ENCODE measurements at regions not wholly inside any gene's neighbourhood (a gene's known extent, or its start where the extent isn't known, plus 50 kb on each side); places are given as distances from the start of the nearest gene placed in this dataset.

DNA sequence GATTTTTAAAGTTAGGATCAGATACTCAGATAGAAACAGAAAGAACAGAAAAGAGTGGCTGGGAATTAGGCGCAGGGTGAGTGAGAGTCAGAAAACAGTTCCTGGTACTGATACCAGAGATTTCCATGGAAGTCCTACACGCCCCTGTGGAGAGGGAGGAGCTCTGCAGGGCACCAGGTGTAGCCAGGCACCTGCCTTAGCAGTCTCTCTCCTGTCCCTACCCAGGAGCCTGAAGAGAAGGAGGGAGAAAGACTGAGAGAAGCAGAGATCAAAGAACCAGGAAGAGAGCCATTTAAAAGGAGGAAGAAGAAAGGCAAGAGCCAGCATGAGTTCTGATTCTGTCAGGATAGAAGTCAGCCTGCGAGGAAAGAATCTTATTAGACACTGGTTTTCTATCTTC, 65.0 kb downstream of the CBLN1 start:
- no peak overlapping the region for H3K4me3 ChIP-seq
- H3K36me3 ChIP-seq, result no peaks in the 10 kb centered on the region

GRCh38 chr16:49213594-49213993, 68.0 kb downstream of the CBLN1 start:
- DNase-seq (ENCODE audit: low read depth in 1 of 2, low spot score in 2 of 2), result no peak
- no peaks in the 10 kb centered on the region for H3K9me3 ChIP-seq (replicated peaks)
- no peaks in the 10 kb centered on the region for H3K27me3 ChIP-seq (replicated peaks)
- H3K36me3 ChIP-seq, result no peaks in the 10 kb centered on the region
- H3K4me3 ChIP-seq, result no peak overlapping the region
- H3K27ac ChIP-seq, result no peak overlapping the region
- no peaks in the 10 kb centered on the region for H3K4me1 ChIP-seq (replicated peaks)

More for the DNA sequence above, 65.0 kb downstream of the CBLN1 start:
- Histone ChIP-seq H3K4me1 (replicated peaks) (no peaks in the 10 kb centered on the region), H3K27ac (no peak overlapping the region), H3K9me3 (replicated peaks) (no peaks in the 10 kb centered on the region), H3K27me3 (replicated peaks) (no peaks in the 10 kb centered on the region)
- DNase-seq (ENCODE audit: low read depth in 1 of 2, low spot score in 2 of 2), result no peak

- H3K27ac ChIP-seq, result no peak overlapping the region
- no peak for DNase-seq (ENCODE audit: low read depth in 1 of 2, low spot score in 2 of 2)
- no peaks in the 10 kb centered on the region for H3K9me3 ChIP-seq (replicated peaks)
- no peak overlapping the region for H3K4me3 ChIP-seq
- H3K4me1 ChIP-seq (replicated peaks), result no peaks in the 10 kb centered on the region
- no peaks in the 10 kb centered on the region for H3K36me3 ChIP-seq
- H3K27me3 ChIP-seq (replicated peaks), result no peaks in the 10 kb centered on the region
Observed at GRCh38 chr16:49204191-49204590, 77.4 kb downstream of the CBLN1 start.

DNA sequence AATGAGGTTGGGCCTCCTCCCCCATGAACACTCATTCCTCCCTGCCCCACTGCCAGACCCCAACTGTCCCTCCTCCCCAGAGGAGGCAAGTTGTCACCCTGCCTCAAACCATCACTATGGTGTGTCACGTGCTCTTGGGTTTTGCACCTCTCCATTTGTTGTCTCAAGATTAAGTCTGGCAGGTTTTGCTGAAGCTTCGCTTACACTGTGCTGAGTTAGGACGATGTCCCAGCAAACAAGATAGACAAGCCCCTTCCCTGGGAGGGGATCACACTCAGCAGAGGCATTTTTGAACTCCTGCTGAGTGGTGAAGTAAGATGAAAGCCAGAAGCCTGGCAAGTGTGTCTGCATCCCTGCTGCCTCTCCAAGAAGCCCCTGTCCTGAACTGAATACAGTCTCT, 78.3 kb downstream of the CBLN1 start:
- Histone ChIP-seq H3K27me3 (replicated peaks) (no peaks in the 10 kb centered on the region), H3K27ac (no peak overlapping the region), H3K4me1 (replicated peaks) (no peaks in the 10 kb centered on the region), H3K36me3 (no peaks in the 10 kb centered on the region), H3K4me3 (no peak overlapping the region), H3K9me3 (replicated peaks) (no peaks in the 10 kb centered on the region)
- DNase-seq (ENCODE audit: low read depth in 1 of 2, low spot score in 2 of 2), result no peak

- DNase-seq (ENCODE audit: low read depth in 1 of 2, low spot score in 2 of 2), result no peak
- Histone ChIP-seq H3K4me3 (no peak overlapping the region), H3K9me3 (replicated peaks) (no peaks in the 10 kb centered on the region), H3K4me1 (replicated peaks) (no peaks in the 10 kb centered on the region), H3K27ac (no peak overlapping the region), H3K36me3 (no peaks in the 10 kb centered on the region), H3K27me3 (replicated peaks) (no peaks in the 10 kb centered on the region)
Observed at GRCh38 chr16:49201118-49201517, 80.5 kb downstream of the CBLN1 start.

GRCh38 chr16:49200223-49200820, 81.3 kb downstream of the CBLN1 start:
- H3K27ac ChIP-seq, result no peak overlapping the region
- DNase-seq (ENCODE audit: low read depth in 1 of 2, low spot score in 2 of 2), result no peak
- no peaks in the 10 kb centered on the region for H3K36me3 ChIP-seq
- no peaks in the 10 kb centered on the region for H3K27me3 ChIP-seq (replicated peaks)
- H3K4me3 ChIP-seq, result no peak overlapping the region
- no peaks in the 10 kb centered on the region for H3K4me1 ChIP-seq (replicated peaks)
- H3K9me3 ChIP-seq (replicated peaks), result no peaks in the 10 kb centered on the region

DNA sequence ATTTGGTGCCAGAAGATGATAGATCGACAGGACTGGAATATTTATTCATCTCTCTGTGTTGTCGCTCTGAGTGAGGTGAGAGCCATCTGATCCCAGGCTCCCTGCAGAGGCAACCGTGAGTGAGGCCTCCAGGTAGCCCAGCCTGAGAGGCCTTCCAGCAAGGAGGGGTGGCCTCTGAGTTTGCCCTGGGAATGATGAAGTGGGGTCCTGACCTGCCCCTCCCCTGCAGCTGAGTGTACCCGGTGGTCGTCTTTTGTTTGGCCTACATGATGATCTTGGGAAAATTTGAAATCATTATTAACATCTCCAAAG, 86.4 kb downstream of the CBLN1 start:
- no peaks in the 10 kb centered on the region for H3K9me3 ChIP-seq (replicated peaks)
- H3K27me3 ChIP-seq (replicated peaks), result no peaks in the 10 kb centered on the region
- H3K4me1 ChIP-seq (replicated peaks), result no peaks in the 10 kb centered on the region
- H3K36me3 ChIP-seq, result no peaks in the 10 kb centered on the region
- no peak overlapping the region for H3K27ac ChIP-seq
- no peak for DNase-seq (ENCODE audit: low read depth in 1 of 2, low spot score in 2 of 2)
- H3K4me3 ChIP-seq, result no peak overlapping the region

DNA sequence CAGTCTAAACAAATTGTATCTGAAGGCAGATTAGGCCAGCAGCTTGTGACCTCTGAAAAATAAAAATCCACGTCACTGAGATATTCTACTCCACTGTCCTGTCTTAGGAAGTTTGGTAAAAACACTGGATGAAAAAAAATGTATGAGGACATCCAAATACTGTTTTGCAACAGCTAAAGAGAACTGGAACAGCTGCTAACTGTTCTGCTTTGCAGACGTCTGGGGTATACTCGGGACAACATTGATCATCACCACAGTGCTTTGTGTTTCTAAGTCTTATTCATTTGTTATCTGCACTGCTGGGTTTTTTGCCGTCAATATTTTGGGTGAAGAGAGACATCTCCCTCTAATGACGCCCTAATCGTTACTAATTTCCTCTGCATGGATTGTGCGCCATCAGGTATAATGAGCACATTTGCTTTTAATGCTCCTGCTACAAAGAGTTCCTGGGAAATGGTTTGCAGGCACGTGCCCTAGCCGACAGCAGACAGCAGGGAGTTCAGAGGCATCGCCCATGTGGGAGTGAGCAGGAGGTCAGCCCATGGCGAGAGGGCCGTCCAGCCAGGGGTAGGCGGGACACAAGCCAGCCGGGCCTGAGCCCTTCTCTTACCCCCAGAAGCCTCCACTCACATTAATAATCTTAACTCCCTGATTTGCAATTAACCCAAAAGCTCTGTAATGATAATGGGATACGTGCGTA, 87.0 kb downstream of the CBLN1 start:
- no peaks in the 10 kb centered on the region for H3K27me3 ChIP-seq (replicated peaks)
- H3K4me1 ChIP-seq (replicated peaks), result no peaks in the 10 kb centered on the region
- DNase-seq (ENCODE audit: low read depth in 1 of 2, low spot score in 2 of 2), result no peak
- no peak overlapping the region for H3K27ac ChIP-seq
- H3K36me3 ChIP-seq, result no peaks in the 10 kb centered on the region
- H3K4me3 ChIP-seq, result no peak overlapping the region
- H3K9me3 ChIP-seq (replicated peaks), result no peaks in the 10 kb centered on the region

DNA sequence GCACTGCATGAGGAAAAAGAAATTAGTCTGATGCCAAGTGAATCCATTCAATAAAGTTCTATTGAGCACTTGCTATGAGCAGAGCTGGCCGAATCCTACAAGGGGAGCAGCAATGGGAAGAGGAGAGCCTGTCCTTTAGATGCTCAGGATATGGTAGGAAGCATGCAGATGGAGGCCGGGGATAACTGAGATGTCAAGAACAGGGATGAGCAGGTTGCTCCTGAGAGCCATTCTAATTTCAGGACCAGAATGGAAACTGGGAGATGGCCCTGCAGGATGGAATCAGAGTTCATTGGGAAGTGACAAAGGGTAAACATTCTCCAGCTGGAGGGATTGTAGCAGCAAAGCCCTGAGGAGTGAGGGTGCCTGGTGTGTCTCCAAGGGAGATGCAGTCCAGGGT, 88.0 kb downstream of the CBLN1 start:
- no peak for DNase-seq (ENCODE audit: low read depth in 1 of 2, low spot score in 2 of 2)
- no peaks in the 10 kb centered on the region for H3K27me3 ChIP-seq (replicated peaks)
- no peaks in the 10 kb centered on the region for H3K36me3 ChIP-seq
- H3K27ac ChIP-seq, result no peak overlapping the region
- H3K4me3 ChIP-seq, result no peak overlapping the region
- no peaks in the 10 kb centered on the region for H3K9me3 ChIP-seq (replicated peaks)
- H3K4me1 ChIP-seq (replicated peaks), result no peaks in the 10 kb centered on the region

DNA sequence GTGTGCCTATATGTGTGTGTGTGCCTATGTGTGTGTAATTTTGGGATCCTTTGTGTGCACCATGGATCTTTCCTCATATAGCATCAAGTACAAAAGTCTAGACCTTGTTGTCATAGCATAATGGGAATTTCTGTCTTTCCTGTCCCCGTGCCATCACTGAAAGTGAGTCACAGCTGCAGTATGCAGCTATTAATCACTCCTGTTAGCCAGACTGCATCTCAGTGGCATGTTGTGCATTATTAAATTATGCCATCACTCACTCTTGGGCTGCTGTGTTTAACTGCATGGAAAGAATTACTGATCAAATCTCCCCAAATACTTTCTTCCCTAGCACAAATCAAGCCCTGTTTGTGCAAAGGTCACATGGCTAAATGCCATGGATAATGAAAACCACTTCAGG, 92.4 kb downstream of the CBLN1 start:
- no peaks in the 10 kb centered on the region for H3K27me3 ChIP-seq (replicated peaks)
- DNase-seq (ENCODE audit: low read depth in 1 of 2, low spot score in 2 of 2), result no peak
- H3K36me3 ChIP-seq, result no peaks in the 10 kb centered on the region
- H3K27ac ChIP-seq, result no peak overlapping the region
- no peaks in the 10 kb centered on the region for H3K4me1 ChIP-seq (replicated peaks)
- no peaks in the 10 kb centered on the region for H3K9me3 ChIP-seq (replicated peaks)
- no peak overlapping the region for H3K4me3 ChIP-seq

GRCh38 chr16:49183911-49184310, 97.7 kb downstream of the CBLN1 start:
- no peak overlapping the region for H3K4me3 ChIP-seq
- peak in 1 of 2 experiments; percentile 2 for DNase-seq (ENCODE audit: low read depth in 1 of 2, low spot score in 2 of 2)
- no peaks in the 10 kb centered on the region for H3K9me3 ChIP-seq (replicated peaks)
- H3K4me1 ChIP-seq (replicated peaks), result no peaks in the 10 kb centered on the region
- H3K27ac ChIP-seq, result no peak overlapping the region
- H3K36me3 ChIP-seq, result no peaks in the 10 kb centered on the region
- no peaks in the 10 kb centered on the region for H3K27me3 ChIP-seq (replicated peaks)

GRCh38 chr16:49181791-49182518, 99.7 kb downstream of the CBLN1 start:
- Histone ChIP-seq H3K27me3 (replicated peaks) (no peaks in the 10 kb centered on the region), H3K36me3 (no peaks in the 10 kb centered on the region), H3K27ac (no peak overlapping the region), H3K4me1 (replicated peaks) (no peaks in the 10 kb centered on the region), H3K4me3 (no peak overlapping the region), H3K9me3 (replicated peaks) (no peaks in the 10 kb centered on the region)
- no peak for DNase-seq (ENCODE audit: low read depth in 1 of 2, low spot score in 2 of 2)

DNA sequence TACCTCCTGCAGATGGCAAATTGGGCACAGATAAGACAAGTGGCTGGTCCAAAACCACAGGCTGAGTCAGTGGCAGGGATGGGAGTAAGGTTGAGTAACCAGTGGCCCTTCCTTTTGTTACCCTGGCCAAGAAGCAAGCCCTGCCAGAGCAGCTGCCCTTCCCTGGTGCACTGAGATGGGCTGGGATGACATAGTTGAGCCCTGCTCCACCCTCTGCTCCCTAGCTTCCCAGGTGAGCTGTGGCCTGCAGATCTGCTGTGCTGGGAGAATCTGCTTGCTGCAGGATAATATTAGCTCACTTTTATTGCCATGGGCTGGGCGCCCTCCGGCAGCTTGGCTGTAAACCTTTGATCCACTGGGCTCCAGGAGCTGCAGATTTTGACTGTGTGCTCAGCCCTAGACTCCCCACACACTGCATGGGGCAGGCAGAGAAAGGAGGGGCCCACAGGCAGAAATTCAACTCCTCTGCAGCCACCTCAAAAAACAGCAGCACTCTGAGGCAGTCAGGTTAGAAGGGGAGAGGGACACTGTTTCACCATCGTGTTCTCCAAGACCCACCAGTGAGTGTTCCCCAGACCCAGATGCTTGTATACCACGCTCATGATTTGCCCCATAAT, 101.8 kb downstream of the CBLN1 start:
- Histone ChIP-seq H3K4me3 (no peak overlapping the region), H3K9me3 (replicated peaks) (no peaks in the 10 kb centered on the region), H3K4me1 (replicated peaks) (no peaks in the 10 kb centered on the region), H3K36me3 (no peaks in the 10 kb centered on the region), H3K27ac (no peak overlapping the region), H3K27me3 (replicated peaks) (no peaks in the 10 kb centered on the region)
- DNase-seq (ENCODE audit: low read depth in 1 of 2, low spot score in 2 of 2), result no peak

DNA sequence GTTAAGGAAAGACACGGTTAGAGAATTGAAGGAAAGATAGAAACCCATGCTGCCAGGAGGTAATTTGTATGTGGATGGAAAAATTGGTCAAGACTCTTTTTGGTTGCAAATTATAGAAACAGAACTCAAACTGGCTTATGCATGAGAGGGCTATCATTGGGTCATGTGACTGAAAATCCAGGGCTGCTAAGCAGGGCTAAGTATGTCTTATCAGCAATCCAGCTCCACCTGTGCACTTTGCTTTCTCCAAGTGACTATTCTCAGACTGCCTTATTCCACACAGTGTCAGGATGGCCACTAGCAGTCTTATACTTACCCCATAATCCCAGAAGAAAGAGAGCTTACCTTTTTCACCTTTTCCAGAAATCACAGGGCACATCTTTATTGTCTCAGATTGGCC, 113.5 kb downstream of the CBLN1 start:
- no peak overlapping the region for H3K27ac ChIP-seq
- H3K4me3 ChIP-seq, result no peak overlapping the region
- no peaks in the 10 kb centered on the region for H3K27me3 ChIP-seq (replicated peaks)
- H3K4me1 ChIP-seq (replicated peaks), result no peaks in the 10 kb centered on the region
- H3K36me3 ChIP-seq, result no peaks in the 10 kb centered on the region
- H3K9me3 ChIP-seq (replicated peaks), result no peaks in the 10 kb centered on the region
- DNase-seq (ENCODE audit: low read depth in 1 of 2, low spot score in 2 of 2), result no peak
